HL-60 (cell line): ENCODE measurements at regions not wholly inside any gene's neighbourhood (a gene's known extent, or its start where the extent isn't known, plus 50 kb on each side); places are given as distances from the start of the nearest gene placed in this dataset.

Experiments
- CTCF ChIP-seq: IDR thresholded peaks from one replicate; pipeline ENCODE4 v1.5.1; 2011; ENCODE audit warnings: low read length, control low read depth, inconsistent platforms; ENCODE audit not compliant: insufficient read depth
- GABPA ChIP-seq: IDR thresholded peaks from 2 replicates; pipeline ENCODE4 v1.6.1; 2012; ENCODE audit warnings: low read depth
- POLR2AphosphoS5 ChIP-seq: IDR thresholded peaks from 2 replicates; pipeline ENCODE4 v1.6.1; 2012; ENCODE audit warnings: low read depth

- TF ChIP-seq GABPA (no peak), CTCF (no peak), POLR2AphosphoS5 (no peak)
Measured at GRCh38 chr4:177246641-177247584, 62.8 kb upstream of the NEIL3 start.
